ENCODE measurements at regions not wholly inside any gene's neighbourhood (a gene's known extent, or its start where the extent isn't known, plus 50 kb on each side); places are given as distances from the start of the nearest gene placed in this dataset.

GRCh38 chrX:122252454-122252853 is 931.6 kb upstream of the GRIA3 start:
- no peak overlapping the region for H3K27ac ChIP-seq (ENCODE audit: low read depth, low read length)
- no peaks in the 10 kb centered on the region for H3K79me2 ChIP-seq (ENCODE audit: insufficient read depth, low read length)
- H3F3A ChIP-seq (ENCODE audit: insufficient read depth), result no peaks in the 10 kb centered on the region
- no peak for TF ChIP-seq EZH2phosphoT487 (conservative IDR thresholded peaks at IDR 0.05; ENCODE audit: low read length)
- TF ChIP-seq CTCF (IDR thresholded peaks at IDR 0.05; ENCODE audit: insufficient read depth, low read length, poor library complexity, severe bottlenecking), result no peak
- no peak overlapping the region for H3K9ac ChIP-seq (ENCODE audit: low read length)
- H3K4me3 ChIP-seq (ENCODE audit: insufficient read depth, low read length, poor library complexity, severe bottlenecking), result no peak overlapping the region
- no peak overlapping the region for H3K4me2 ChIP-seq (ENCODE audit: low read depth, low read length, poor library complexity, severe bottlenecking)
- no peaks in the 10 kb centered on the region for H3K27me3 ChIP-seq (ENCODE audit: low read length)
- H3K9me2 ChIP-seq (replicated peaks; ENCODE audit: insufficient read depth, low read length), result no peaks in the 10 kb centered on the region
- no peak overlapping the region for H2AFZ ChIP-seq (ENCODE audit: low read depth, low read length, severe bottlenecking)
- no peaks in the 10 kb centered on the region for H4K20me1 ChIP-seq (ENCODE audit: low read depth, low read length)
- H3K36me3 ChIP-seq (ENCODE audit: low read length), result no peaks in the 10 kb centered on the region
- no peaks in the 10 kb centered on the region for H3K9me3 ChIP-seq (ENCODE audit: insufficient read depth, low read length)

- no peaks in the 10 kb centered on the region for H3F3A ChIP-seq (ENCODE audit: insufficient read depth)
- no peaks in the 10 kb centered on the region for H3K36me3 ChIP-seq (ENCODE audit: low read length)
- no peak overlapping the region for H3K27ac ChIP-seq (ENCODE audit: low read depth, low read length)
- no peak overlapping the region for H3K9ac ChIP-seq (ENCODE audit: low read length)
- no peak overlapping the region for H3K4me2 ChIP-seq (ENCODE audit: low read depth, low read length, poor library complexity, severe bottlenecking)
- H3K9me3 ChIP-seq (ENCODE audit: insufficient read depth, low read length), result no peaks in the 10 kb centered on the region
- no peak overlapping the region for H3K4me3 ChIP-seq (ENCODE audit: insufficient read depth, low read length, poor library complexity, severe bottlenecking)
- no peaks in the 10 kb centered on the region for H3K9me2 ChIP-seq (replicated peaks; ENCODE audit: insufficient read depth, low read length)
- no peaks in the 10 kb centered on the region for H3K27me3 ChIP-seq (ENCODE audit: low read length)
- no peak overlapping the region for H2AFZ ChIP-seq (ENCODE audit: low read depth, low read length, severe bottlenecking)
- H3K79me2 ChIP-seq (ENCODE audit: insufficient read depth, low read length), result no peaks in the 10 kb centered on the region
- TF ChIP-seq EZH2phosphoT487 (conservative IDR thresholded peaks at IDR 0.05; ENCODE audit: low read length) (no peak), CTCF (IDR thresholded peaks at IDR 0.05; ENCODE audit: insufficient read depth, low read length, poor library complexity, severe bottlenecking) (no peak)
- H4K20me1 ChIP-seq (ENCODE audit: low read depth, low read length), result no peaks in the 10 kb centered on the region
Observed at GRCh38 chrX:122268353-122268752, 915.7 kb upstream of the GRIA3 start.

GRCh38 chrX:122269243-122269781 is 914.8 kb upstream of the GRIA3 start:
- H3K79me2 ChIP-seq (ENCODE audit: insufficient read depth, low read length), result no peaks in the 10 kb centered on the region
- H3K27me3 ChIP-seq (ENCODE audit: low read length), result no peaks in the 10 kb centered on the region
- H3K4me3 ChIP-seq (ENCODE audit: insufficient read depth, low read length, poor library complexity, severe bottlenecking), result no peak overlapping the region
- H4K20me1 ChIP-seq (ENCODE audit: low read depth, low read length), result no peaks in the 10 kb centered on the region
- no peaks in the 10 kb centered on the region for H3K36me3 ChIP-seq (ENCODE audit: low read length)
- H3K9ac ChIP-seq (ENCODE audit: low read length), result no peak overlapping the region
- no peak overlapping the region for H2AFZ ChIP-seq (ENCODE audit: low read depth, low read length, severe bottlenecking)
- no peak for TF ChIP-seq CTCF (IDR thresholded peaks at IDR 0.05; ENCODE audit: insufficient read depth, low read length, poor library complexity, severe bottlenecking)
- TF ChIP-seq EZH2phosphoT487 (conservative IDR thresholded peaks at IDR 0.05; ENCODE audit: low read length), result no peak
- H3K4me2 ChIP-seq (ENCODE audit: low read depth, low read length, poor library complexity, severe bottlenecking), result no peak overlapping the region
- H3K9me3 ChIP-seq (ENCODE audit: insufficient read depth, low read length), result no peaks in the 10 kb centered on the region
- H3K27ac ChIP-seq (ENCODE audit: low read depth, low read length), result no peak overlapping the region
- H3K9me2 ChIP-seq (replicated peaks; ENCODE audit: insufficient read depth, low read length), result no peaks in the 10 kb centered on the region
- no peaks in the 10 kb centered on the region for H3F3A ChIP-seq (ENCODE audit: insufficient read depth)
